ENCODE measurements at regions not wholly inside any gene's neighbourhood (a gene's known extent, or its start where the extent isn't known, plus 50 kb on each side); places are given as distances from the start of the nearest gene placed in this dataset.

DNA sequence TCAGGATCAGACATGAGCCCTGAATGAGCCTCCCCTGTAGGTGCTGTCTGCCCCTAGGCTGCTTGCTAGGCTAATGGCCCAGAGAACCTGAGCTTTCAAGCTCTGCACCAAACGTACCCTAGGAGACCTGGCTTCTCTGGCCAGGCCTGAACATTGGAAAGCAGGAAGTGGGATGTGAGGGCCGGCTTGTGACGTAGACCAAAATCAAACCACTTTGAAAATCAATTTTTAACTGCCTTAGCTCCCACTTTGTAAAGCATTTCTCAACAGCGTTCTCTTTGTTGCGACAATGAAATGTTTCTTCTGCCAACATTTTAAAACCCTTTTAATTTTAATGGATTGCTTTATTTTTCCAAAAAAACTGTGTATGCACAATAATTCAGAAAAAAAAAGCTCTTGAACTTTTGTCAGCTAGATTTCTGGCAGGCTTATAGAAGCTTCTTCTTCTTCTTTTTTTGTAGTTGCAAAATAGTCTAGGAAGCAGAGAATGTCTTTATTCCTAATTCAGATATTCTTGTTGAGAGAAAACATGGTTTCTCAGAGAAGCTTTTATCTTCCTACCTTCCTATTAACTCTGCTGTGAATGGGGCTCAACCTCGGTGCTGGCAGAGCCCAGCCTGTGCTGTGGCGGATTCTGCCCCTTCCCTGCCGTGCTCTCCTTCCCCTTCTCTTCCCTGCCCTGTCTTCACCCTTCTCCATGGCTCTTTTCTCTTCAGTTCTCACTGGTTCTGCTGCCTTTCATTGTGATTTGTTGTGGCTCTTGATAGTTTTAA is 145.2 kb upstream of the SFRP2 start:
- no peak for TF ChIP-seq POLR2A (IDR thresholded peaks at IDR 0.05; ENCODE audit: low read depth)
- TF ChIP-seq, protein P1, sequence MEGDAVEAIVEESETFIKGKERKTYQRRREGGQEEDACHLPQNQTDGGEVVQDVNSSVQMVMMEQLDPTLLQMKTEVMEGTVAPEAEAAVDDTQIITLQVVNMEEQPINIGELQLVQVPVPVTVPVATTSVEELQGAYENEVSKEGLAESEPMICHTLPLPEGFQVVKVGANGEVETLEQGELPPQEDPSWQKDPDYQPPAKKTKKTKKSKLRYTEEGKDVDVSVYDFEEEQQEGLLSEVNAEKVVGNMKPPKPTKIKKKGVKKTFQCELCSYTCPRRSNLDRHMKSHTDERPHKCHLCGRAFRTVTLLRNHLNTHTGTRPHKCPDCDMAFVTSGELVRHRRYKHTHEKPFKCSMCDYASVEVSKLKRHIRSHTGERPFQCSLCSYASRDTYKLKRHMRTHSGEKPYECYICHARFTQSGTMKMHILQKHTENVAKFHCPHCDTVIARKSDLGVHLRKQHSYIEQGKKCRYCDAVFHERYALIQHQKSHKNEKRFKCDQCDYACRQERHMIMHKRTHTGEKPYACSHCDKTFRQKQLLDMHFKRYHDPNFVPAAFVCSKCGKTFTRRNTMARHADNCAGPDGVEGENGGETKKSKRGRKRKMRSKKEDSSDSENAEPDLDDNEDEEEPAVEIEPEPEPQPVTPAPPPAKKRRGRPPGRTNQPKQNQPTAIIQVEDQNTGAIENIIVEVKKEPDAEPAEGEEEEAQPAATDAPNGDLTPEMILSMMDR (IDR thresholded peaks at IDR 0.05) = no peak
